NOMO-1 (cell line): ENCODE measurements at regions not wholly inside any gene's neighbourhood (a gene's known extent, or its start where the extent isn't known, plus 50 kb on each side); places are given as distances from the start of the nearest gene placed in this dataset.
A peak's percentile ranks its signal among the peaks of the same experiment; 100 is the strongest.
"Not testable (repeated sequence)": the region's sequence is repeated elsewhere in the genome, so short reads cannot be mapped to it uniquely, and the experiment has no call there.

Source experiments
- DNase-seq, 2 experiments: peaks; one replicate each; lab custom pipeline; 2025; ENCODE audit not compliant: unreplicated experiment in 2 of 2; lab: John Stamatoyannopoulos, UW

GRCh38 chr2:105691947-105692390 is 52.7 kb upstream of the NCK2 start:
- DNase-seq = no peak

DNA sequence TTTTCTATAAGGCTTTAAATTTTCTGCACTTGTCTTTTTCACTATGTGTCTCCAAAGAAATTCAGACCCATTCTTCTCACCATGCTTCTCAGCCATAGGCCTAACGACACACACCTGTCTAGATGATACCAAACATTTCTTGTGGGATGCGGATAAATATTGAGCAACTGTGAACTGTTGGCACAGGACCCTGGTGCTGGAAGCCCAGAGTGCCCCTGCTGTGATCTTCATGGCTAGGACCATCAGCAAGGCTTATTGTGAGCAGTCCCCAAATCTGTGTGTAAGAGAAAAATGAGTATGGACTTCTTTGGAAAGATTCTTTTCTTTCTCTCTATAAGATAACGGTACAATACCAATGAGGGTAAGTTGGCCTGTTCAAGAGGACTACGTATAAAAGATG is 54.1 kb upstream of the NCK2 start:
- DNase-seq = no peak

- DNase-seq = no peak
Observed at GRCh38 chr2:105689484-105689883, 55.2 kb upstream of the NCK2 start.

GRCh38 chr2:105688946-105689345 is 55.8 kb upstream of the NCK2 start:
- DNase-seq = no peak

DNA sequence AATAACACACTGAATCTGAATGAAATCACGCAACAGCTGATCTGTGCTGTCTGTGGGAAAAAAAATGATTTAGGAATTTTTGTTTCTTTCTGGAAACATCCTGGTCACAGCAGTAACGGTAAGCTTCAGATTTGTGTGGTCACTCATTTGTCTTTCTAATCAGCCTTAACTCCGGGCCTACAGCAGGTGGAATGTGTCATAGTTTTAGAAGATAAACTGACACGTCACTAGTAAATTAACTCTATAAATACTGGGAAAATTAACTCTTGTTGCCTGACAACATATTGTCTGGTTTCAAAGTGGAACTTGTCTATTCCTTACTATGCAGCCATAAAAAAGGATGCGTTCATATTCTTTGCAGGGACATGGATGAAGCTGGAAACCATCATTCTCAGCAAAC is 58.1 kb upstream of the NCK2 start:
- DNase-seq = no peak

GRCh38 chr2:105683011-105683492 is 61.7 kb upstream of the NCK2 start:
- peak in 1 of 2 experiments; percentile 51 for DNase-seq

DNA sequence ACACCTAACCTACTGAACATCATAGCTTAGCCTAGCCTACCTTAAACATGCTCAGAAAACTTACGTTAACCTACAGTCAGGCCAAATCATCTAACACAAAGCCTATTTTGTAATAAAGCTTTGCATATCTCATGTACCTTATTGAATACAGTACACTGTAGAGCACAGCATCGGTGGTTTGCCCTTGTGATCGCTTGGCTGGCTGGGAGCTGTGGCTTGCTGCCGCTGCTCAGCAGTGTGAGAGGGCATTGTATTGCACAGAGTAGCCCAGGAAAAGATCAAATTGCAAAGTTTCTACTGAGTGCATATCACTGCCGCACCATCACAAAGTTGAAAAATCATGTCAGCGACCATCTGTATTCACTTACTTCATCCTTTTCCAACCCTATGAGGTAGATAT is 62.3 kb upstream of the NCK2 start:
- no peak for DNase-seq

- no peak for DNase-seq
Observed at GRCh38 chr2:105681927-105682326, 62.8 kb upstream of the NCK2 start.

GRCh38 chr2:105680357-105680756 is 64.4 kb upstream of the NCK2 start:
- no peak for DNase-seq

- no peak for DNase-seq
Observed at GRCh38 chr2:105678346-105678745, 66.4 kb upstream of the NCK2 start.

DNA sequence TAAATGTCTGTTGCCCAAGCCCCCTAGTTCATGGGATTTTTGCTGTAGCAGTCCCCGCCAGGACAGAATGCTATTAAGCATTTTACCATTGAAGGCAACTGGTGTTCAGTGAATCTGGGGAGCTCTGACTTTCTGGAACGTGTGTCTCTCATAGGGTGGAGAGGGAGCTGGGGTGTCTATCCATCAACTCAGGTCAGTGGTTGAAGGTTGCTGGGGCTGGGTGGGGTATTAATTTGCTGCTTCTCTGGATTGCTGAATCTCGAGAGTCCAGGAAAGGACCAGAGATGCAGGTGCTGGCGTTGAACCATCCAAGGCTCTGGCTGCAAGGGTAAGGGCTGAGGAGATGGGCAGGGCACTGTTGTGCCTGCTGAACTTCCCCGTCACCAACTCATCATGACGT is 66.8 kb upstream of the NCK2 start:
- DNase-seq = no peak

- DNase-seq = no peak
Observed at GRCh38 chr2:105675841-105676240, 68.9 kb upstream of the NCK2 start.

DNA sequence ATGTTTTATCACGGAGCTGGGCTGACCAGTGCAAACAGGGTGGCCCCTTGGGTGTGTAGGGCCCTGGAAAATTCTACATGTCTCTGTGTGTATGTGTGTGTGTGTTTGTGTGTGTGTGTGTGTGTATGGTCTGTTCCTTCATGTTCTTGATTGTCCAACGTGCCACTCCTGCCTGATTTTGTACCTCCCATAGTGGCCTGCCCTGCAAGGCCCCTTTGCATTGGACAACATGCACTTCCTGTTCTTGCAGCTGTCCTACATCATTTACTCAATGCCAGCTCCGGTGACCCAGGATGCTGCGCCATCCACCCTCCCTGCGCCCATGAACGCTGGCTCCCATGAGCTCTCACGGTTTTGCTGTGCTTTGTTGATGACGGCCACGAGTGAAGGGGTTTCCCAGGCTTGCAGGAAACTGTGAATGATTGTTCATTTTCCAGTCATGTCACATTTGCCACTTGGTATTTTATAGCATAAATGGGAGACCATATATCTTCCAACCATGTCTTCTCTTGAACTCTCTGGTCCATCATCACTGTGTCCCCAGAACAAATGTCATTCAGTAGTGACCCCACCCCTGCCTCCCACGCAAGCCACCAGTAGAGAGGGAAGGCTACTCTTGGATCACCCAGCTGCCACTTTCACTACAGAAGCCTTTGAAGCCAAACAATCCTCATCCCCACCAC is 69.7 kb upstream of the NCK2 start:
- DNase-seq = no peak

GRCh38 chr2:105674401-105674800 is 70.3 kb upstream of the NCK2 start:
- no peak for DNase-seq

GRCh38 chr2:105671156-105671555 is 73.6 kb upstream of the NCK2 start:
- DNase-seq = no peak

DNA sequence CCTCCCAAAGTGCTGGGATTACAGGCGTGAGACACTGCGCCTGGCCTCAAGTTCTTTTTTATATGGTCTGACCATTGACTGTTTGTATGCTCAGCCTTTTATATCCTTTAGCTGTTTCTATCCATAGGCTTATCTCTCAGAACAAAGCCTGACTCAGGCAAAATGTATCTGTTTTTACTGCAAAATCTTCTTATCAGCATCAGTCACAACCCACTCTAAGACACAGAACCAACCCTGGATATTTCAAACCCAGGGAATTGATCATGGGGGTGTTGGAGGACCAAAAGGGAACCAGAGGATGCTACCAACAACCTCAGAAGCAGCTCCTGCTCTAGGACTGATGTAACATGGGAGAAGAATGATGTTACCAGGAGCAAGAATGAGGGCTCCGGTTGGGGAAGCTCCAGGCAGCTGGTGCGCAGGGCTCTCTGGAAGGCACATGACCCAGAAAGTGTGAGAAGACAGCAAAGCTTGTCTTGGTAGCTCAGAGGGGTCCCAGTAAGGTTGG is 75.3 kb upstream of the NCK2 start:
- DNase-seq = no peak

- DNase-seq = no peak
Observed at GRCh38 chr2:105665480-105665879, 79.2 kb upstream of the NCK2 start.

DNA sequence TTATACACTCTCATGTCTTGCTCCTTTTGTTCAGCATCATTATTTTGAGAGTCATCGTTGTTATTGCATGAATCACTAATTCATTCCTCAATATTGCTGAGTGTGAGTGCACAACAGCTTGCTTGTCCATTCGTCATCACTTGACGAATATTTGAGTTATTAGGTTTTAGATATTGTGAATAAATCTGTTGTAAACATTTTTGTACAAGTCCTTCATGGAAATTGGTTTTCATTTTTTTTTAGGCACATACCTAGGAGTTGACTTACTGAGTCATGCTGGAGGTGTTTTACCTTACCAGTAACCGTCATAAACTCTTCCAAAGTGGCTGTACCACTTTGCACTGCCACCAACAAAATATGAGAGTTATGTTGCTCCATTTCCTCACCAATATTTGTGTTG is 84.2 kb upstream of the NCK2 start:
- no peak for DNase-seq

- DNase-seq = not testable (repeated sequence)
Observed at GRCh38 chr2:105655723-105656606, 88.7 kb upstream of the NCK2 start.

- DNase-seq = no peak
Observed at GRCh38 chr2:105655244-105655643, 89.5 kb upstream of the NCK2 start.

GRCh38 chr2:105654474-105655004 is 90.2 kb upstream of the NCK2 start:
- DNase-seq = no peak
